SK-N-SH (cell line): ENCODE measurements at regions not wholly inside any gene's neighbourhood (a gene's known extent, or its start where the extent isn't known, plus 50 kb on each side); places are given as distances from the start of the nearest gene placed in this dataset.

Experiments used
- CTCF ChIA-PET: fragments of 300-600, 350-600 bp; formaldehyde crosslinking; extraction: SDS; loops from one replicate; lab custom pipeline; 2021; lab: Yijun Ruan, JAX
- POLR2A ChIA-PET: fragments of 350-600 bp; sonication (Branson Sonifier 250); formaldehyde crosslinking; extraction: SDS; loops from one replicate; lab custom pipeline; 2020; ENCODE audit warnings: antibody characterized with exemption, inconsistent platforms; lab: Yijun Ruan, JAX
- DNase-seq: peaks from one replicate; pipeline ENCODE4 v3.0.0; 2012
- H2AFZ ChIP-seq: fragments of 200-600 bp; sonication (generic); 2 replicates; pipeline ENCODE4 v1.8.1; 2016; ENCODE audit warnings: antibody characterized with exemption, mild to moderate bottlenecking, low read depth
- H3F3A ChIP-seq: fragments of 200-600 bp; sonication (generic); replicated peaks from 2 replicates; pipeline ENCODE3; 2016; ENCODE audit warnings: antibody characterized with exemption, mild to moderate bottlenecking; ENCODE audit not compliant: insufficient read depth
- H3K27ac ChIP-seq, 2 experiments: fragments of 200-500 bp in 1 of 2; fragments of 200-600 bp in 1 of 2; sonication (Bioruptor generic) in 1 of 2; sonication (generic), shearing (Covaris generic) in 1 of 2; 2 replicates each; pipeline versions ENCODE4 v1.5.1 to v1.6.1; 2014 to 2016; ENCODE audit warnings: low read depth in 2 of 2, inconsistent platforms in 1 of 2, low read length in 1 of 2, mild to moderate bottlenecking in 1 of 2, mixed read lengths in 1 of 2
- H3K27me3 ChIP-seq: fragments of 200-600 bp; sonication (generic), shearing (Covaris generic); 2 replicates; pipeline ENCODE4 v1.6.1; 2016; ENCODE audit warnings: mixed run types; ENCODE audit not compliant: insufficient read depth
- H3K36me3 ChIP-seq, 2 experiments: fragments of 200-500 bp in 1 of 2; fragments of 200-600 bp in 1 of 2; sonication (Bioruptor generic) in 1 of 2; sonication (generic) in 1 of 2; replicated peaks in 1 of 2; 2 replicates each; pipeline versions ENCODE3 to v1.5.1; 2014 to 2016; ENCODE audit warnings: low read length in 1 of 2, mild to moderate bottlenecking in 1 of 2; ENCODE audit not compliant: insufficient read depth in 2 of 2, control insufficient read depth in 1 of 2
- H3K4me1 ChIP-seq, 2 experiments: fragments of 200-500 bp in 1 of 2; fragments of 200-600 bp in 1 of 2; sonication (Bioruptor generic) in 1 of 2; sonication (generic), shearing (Covaris generic) in 1 of 2; 2 replicates each; pipeline versions ENCODE4 v1.5.1 to v1.6.1; 2014 to 2016; ENCODE audit warnings: low read depth in 1 of 2, low read length in 1 of 2, mixed run types in 1 of 2; ENCODE audit not compliant: insufficient read depth in 2 of 2, control insufficient read depth in 1 of 2
- H3K4me2 ChIP-seq: fragments of 200-600 bp; sonication (generic), shearing (Covaris generic); 2 replicates; pipeline ENCODE4 v1.6.1; 2017; ENCODE audit warnings: mixed run types
- H3K4me3 ChIP-seq, 2 experiments: fragments of 200-500 bp in 1 of 2; fragments of 200-600 bp in 1 of 2; sonication (Bioruptor generic) in 1 of 2; sonication (generic), shearing (Covaris generic) in 1 of 2; 2 replicates each; pipeline versions ENCODE4 v1.5.1 to v1.8.1; 2014 to 2016; ENCODE audit warnings: low read depth in 2 of 2, inconsistent platforms in 1 of 2, low read length in 1 of 2, mild to moderate bottlenecking in 1 of 2, mixed read lengths in 1 of 2, moderate library complexity in 1 of 2
- H3K79me2 ChIP-seq: fragments of 200-600 bp; sonication (generic); 2 replicates; pipeline ENCODE4 v1.8.1; 2017; ENCODE audit warnings: mild to moderate bottlenecking; ENCODE audit not compliant: insufficient read depth
- H3K9ac ChIP-seq: fragments of 200-600 bp; sonication (generic); 2 replicates; pipeline ENCODE4 v1.6.1; 2017; ENCODE audit warnings: mixed run types
- H3K9me2 ChIP-seq: fragments of 200-600 bp; sonication (generic); 2 replicates; pipeline ENCODE4 v1.6.1; 2017; ENCODE audit warnings: mixed run types
- H3K9me3 ChIP-seq: fragments of 200-600 bp; sonication (generic); 2 replicates; pipeline ENCODE4 v1.6.1; 2017; ENCODE audit warnings: mixed run types, mild to moderate bottlenecking, moderate library complexity
- H4K20me1 ChIP-seq: fragments of 200-600 bp; sonication (generic); 2 replicates; pipeline ENCODE4 v1.6.1; 2017; ENCODE audit warnings: mild to moderate bottlenecking, mixed run types; ENCODE audit not compliant: insufficient read depth
- CHD2 ChIP-seq: fragments of 150-350 bp; IDR thresholded peaks from 2 replicates; pipeline ENCODE4 v1.6.1; 2018; ENCODE audit warnings: low read length; ENCODE audit not compliant: partially characterized antibody
- EP300 ChIP-seq, 2 experiments: IDR thresholded peaks; 2 replicates each; pipeline versions ENCODE4 v1.4.0 to v1.6.1; 2012; ENCODE audit warnings: borderline replicate concordance in 1 of 2, low read depth in 1 of 2, low read length in 1 of 2
- EZH2phosphoT487 ChIP-seq: fragments of 200-600 bp; sonication (generic); IDR thresholded peaks from 2 replicates; pipeline ENCODE4 v1.6.1; 2017; ENCODE audit warnings: low read depth, mixed run types, mild to moderate bottlenecking, antibody characterized with exemption, moderate library complexity, borderline replicate concordance
- FOSL2 ChIP-seq: IDR thresholded peaks from 2 replicates; pipeline ENCODE4 v1.4.0; 2012; ENCODE audit warnings: low read depth, mild to moderate bottlenecking, moderate library complexity, borderline replicate concordance
- FOXJ3 ChIP-seq: sonication (generic); formaldehyde crosslinking; IDR thresholded peaks from 2 replicates; pipeline ENCODE4 v1.5.1; 2020; ENCODE audit warnings: mild to moderate bottlenecking, missing genetic modification reagents
- FOXM1 ChIP-seq: IDR thresholded peaks from 2 replicates; pipeline ENCODE4 v1.4.0; 2012; ENCODE audit warnings: low read depth, mild to moderate bottlenecking
- GATA2 ChIP-seq: sonication (generic); formaldehyde crosslinking; IDR thresholded peaks from 2 replicates; pipeline ENCODE4 v1.5.0; 2020; ENCODE audit warnings: mild to moderate bottlenecking, missing genetic modification reagents
- JUND ChIP-seq: IDR thresholded peaks from 2 replicates; pipeline ENCODE4 v1.4.0; 2012
- MEF2A ChIP-seq: IDR thresholded peaks from 2 replicates; pipeline ENCODE4 v1.4.0; 2012; ENCODE audit warnings: low read depth, borderline replicate concordance
- POLR2AphosphoS5 ChIP-seq: IDR thresholded peaks from 2 replicates; pipeline ENCODE4 v1.6.1; 2012; ENCODE audit warnings: low read depth, low read length
- RAD21 ChIP-seq: IDR thresholded peaks from 2 replicates; pipeline ENCODE4 v1.6.1; 2012; ENCODE audit warnings: mild to moderate bottlenecking, low read length
- REST ChIP-seq: IDR thresholded peaks from 2 replicates; pipeline ENCODE4 v1.6.1; 2012; ENCODE audit warnings: mild to moderate bottlenecking, low read depth, low read length, moderate library complexity
- RFX5 ChIP-seq: IDR thresholded peaks from 2 replicates; pipeline ENCODE4 v1.6.1; 2012; ENCODE audit warnings: mild to moderate bottlenecking, improper control_type of control experiment, low read length
- RXRA ChIP-seq: IDR thresholded peaks from 2 replicates; pipeline ENCODE4 v1.4.0; 2012; ENCODE audit warnings: low read depth, mild to moderate bottlenecking, borderline replicate concordance
- SMC3 ChIP-seq: IDR thresholded peaks from 2 replicates; pipeline ENCODE4 v1.6.1; 2012; ENCODE audit warnings: low read depth, low read length, improper control_type of control experiment
- TAF1 ChIP-seq: IDR thresholded peaks from 2 replicates; pipeline ENCODE4 v1.6.1; 2012; ENCODE audit warnings: low read depth, mild to moderate bottlenecking, low read length, moderate library complexity, borderline replicate concordance
- TEAD4 ChIP-seq: IDR thresholded peaks from 2 replicates; pipeline ENCODE4 v1.4.0; 2012; ENCODE audit warnings: mild to moderate bottlenecking, borderline replicate concordance; ENCODE audit not compliant: insufficient read depth
- USF1 ChIP-seq: IDR thresholded peaks from 2 replicates; pipeline ENCODE4 v1.4.0; 2012; ENCODE audit warnings: low read depth, borderline replicate concordance
- USF2 ChIP-seq: fragments of 150-350 bp; IDR thresholded peaks from 2 replicates; pipeline ENCODE4 v1.6.1; 2017; ENCODE audit warnings: antibody characterized with exemption, low read length, low read depth, borderline replicate concordance
- WGBS: methylation state at CpG from one replicate; pipeline ENCODE4 v1.1.6; 2017; ENCODE audit warnings: low lambda C conversion rate; 5-methylcytosine and 5-hydroxymethylcytosine counted together

- no peak for TF ChIP-seq FOSL2
Observed at GRCh38 chr3:101149707-101150106, 156.5 kb upstream of the ABI3BP start (continued).

- no peak overlapping the region for H3K27ac ChIP-seq
- no peak overlapping the region for H3K4me3 ChIP-seq
- H3K9ac ChIP-seq = no peak overlapping the region
- no peaks in the 10 kb centered on the region for H3K79me2 ChIP-seq
- no peaks in the 10 kb centered on the region for H3K4me1 ChIP-seq
- 27% methylated on average over 1 of the region's 1 CpG for WGBS
- H3F3A ChIP-seq = no peaks in the 10 kb centered on the region
- ChIA-PET POLR2A (no interaction called here), CTCF (interaction anchor here (0.7 kb wide), 1 partner anchor 60 kb away, joined by 3 read pairs; no protein-coding TSS in a partner anchor)
- no peaks in the 10 kb centered on the region for H3K9me2 ChIP-seq
- DNase-seq = no peak
- no peak for TF ChIP-seq RXRA
- TF ChIP-seq RAD21 = no peak
- no peak for TF ChIP-seq FOXJ3
- TF ChIP-seq EP300 (IDR thresholded peaks at IDR 0.05; ENCODE audit: borderline replicate concordance in 1 of 2, low read depth in 1 of 2, low read length in 1 of 2) = no peak
- TF ChIP-seq REST = no peak
- no peak for TF ChIP-seq POLR2AphosphoS5
- TF ChIP-seq MEF2A = no peak
- TF ChIP-seq USF2 = no peak
- TF ChIP-seq JUND = no peak
- no peak for TF ChIP-seq GATA2 (CRISPR knock-in tag)
- no peak for TF ChIP-seq SMC3
- TF ChIP-seq TEAD4 = no peak
- TF ChIP-seq RFX5 = no peak
- no peak for TF ChIP-seq TAF1
- TF ChIP-seq USF1 = no peak
- TF ChIP-seq EZH2phosphoT487 = no peak
- TF ChIP-seq FOXM1 = no peak
- no peak for TF ChIP-seq CHD2
- no peaks in the 10 kb centered on the region for H3K36me3 ChIP-seq
- no peaks in the 10 kb centered on the region for H3K27me3 ChIP-seq
- no peaks in the 10 kb centered on the region for H4K20me1 ChIP-seq
- no peak overlapping the region for H3K4me2 ChIP-seq
- no peaks in the 10 kb centered on the region for H3K9me3 ChIP-seq
- H2AFZ ChIP-seq = no peak overlapping the region
Observed at GRCh38 chr3:101149251-101149650, 156.0 kb upstream of the ABI3BP start.
